ENCODE measurements at regions not wholly inside any gene's neighbourhood (a gene's known extent, or its start where the extent isn't known, plus 50 kb on each side); places are given as distances from the start of the nearest gene placed in this dataset.

- DNase-seq, result peak; percentile 5 to 29
These were observed 300.2 kb downstream of the UTRN start for GRCh38 chr6:144585217-144585814.

- no peak for DNase-seq
These were observed 301.9 kb downstream of the UTRN start for GRCh38 chr6:144586986-144587385.

GRCh38 chr6:144588697-144589325 lies 303.7 kb downstream of the UTRN start:
- DNase-seq, result no peak

GRCh38 chr6:144590532-144590931 lies 305.4 kb downstream of the UTRN start:
- DNase-seq, result no peak

- DNase-seq, result no peak
These were observed 308.3 kb downstream of the UTRN start for GRCh38 chr6:144593392-144593791.

- no peak for DNase-seq
These were observed 309.4 kb downstream of the UTRN start for GRCh38 chr6:144594585-144594984.

- no peak for DNase-seq
These were observed 310.1 kb downstream of the UTRN start for GRCh38 chr6:144595266-144595665.

- no peak for DNase-seq
These were observed 312.4 kb downstream of the UTRN start for GRCh38 chr6:144597511-144597910.

GRCh38 chr6:144599615-144600014 lies 314.5 kb downstream of the UTRN start:
- no peak for DNase-seq

GRCh38 chr6:144601221-144601620 lies 316.1 kb downstream of the UTRN start:
- DNase-seq, result no peak

GRCh38 chr6:144602523-144603180 lies 317.5 kb downstream of the UTRN start:
- no peak for DNase-seq

GRCh38 chr6:144606083-144606482 lies 320.9 kb downstream of the UTRN start:
- DNase-seq, result no peak

- DNase-seq, result no peak
These were observed 323.0 kb downstream of the UTRN start for GRCh38 chr6:144607998-144608735.

GRCh38 chr6:144612811-144613210 lies 327.7 kb downstream of the UTRN start:
- no peak for DNase-seq

GRCh38 chr6:144613859-144614258 lies 328.7 kb downstream of the UTRN start:
- DNase-seq, result no peak

GRCh38 chr6:144615870-144616269 lies 330.7 kb downstream of the UTRN start:
- DNase-seq, result no peak

- no peak for DNase-seq
These were observed 332.1 kb downstream of the UTRN start for GRCh38 chr6:144617191-144617590.

GRCh38 chr6:144617708-144618107 lies 332.6 kb downstream of the UTRN start:
- DNase-seq, result no peak

GRCh38 chr6:144619966-144620365 lies 334.8 kb downstream of the UTRN start:
- no peak for DNase-seq

- no peak for DNase-seq
These were observed 336.2 kb downstream of the UTRN start for GRCh38 chr6:144621332-144621731.

- DNase-seq, result no peak
These were observed 339.1 kb downstream of the UTRN start for GRCh38 chr6:144624246-144624645.

GRCh38 chr6:144624716-144625115 lies 339.6 kb downstream of the UTRN start:
- DNase-seq, result no peak

- no peak for DNase-seq
These were observed 345.7 kb downstream of the UTRN start for GRCh38 chr6:144630857-144631256.

- DNase-seq, result no peak
These were observed 347.1 kb downstream of the UTRN start for GRCh38 chr6:144632266-144632665.
